ENCODE measurements at regions not wholly inside any gene's neighbourhood (a gene's known extent, or its start where the extent isn't known, plus 50 kb on each side); places are given as distances from the start of the nearest gene placed in this dataset.

- TF ChIP-seq RCOR1 (conservative IDR thresholded peaks at IDR 0.05; ENCODE audit: low read depth, low read length), result no peak
- no peak for TF ChIP-seq POLR2A (IDR thresholded peaks at IDR 0.05; ENCODE audit: low read depth, low read length)
- TF ChIP-seq CTCF (IDR thresholded peaks at IDR 0.05 in 2 of 3, conservative IDR thresholded peaks at IDR 0.05 in 1 of 3; ENCODE audit: control insufficient read depth in 2 of 3, extremely low read depth in 1 of 3, insufficient read depth in 1 of 3, low read depth in 3 of 3, low read length in 3 of 3), result no peak
- TF ChIP-seq MTA2 (IDR thresholded peaks at IDR 0.05; ENCODE audit: low read depth), result no peak
- TF ChIP-seq EGR1 (IDR thresholded peaks at IDR 0.05; ENCODE audit: borderline replicate concordance in 1 of 2, low read depth in 2 of 2, low read length in 2 of 2), result no peak
- no peak for TF ChIP-seq RAD21 (IDR thresholded peaks at IDR 0.05; ENCODE audit: insufficient read depth, low read depth, low read length)
- no peak for TF ChIP-seq CUX1 (IDR thresholded peaks at IDR 0.05; ENCODE audit: insufficient replicate concordance, low read depth, low read length)
- no peak for TF ChIP-seq REST (IDR thresholded peaks at IDR 0.05; ENCODE audit: low read depth, low read length)
- TF ChIP-seq CREM (IDR thresholded peaks at IDR 0.05; ENCODE audit: low read depth), result no peak
- TF ChIP-seq SMC3 (IDR thresholded peaks at IDR 0.05; ENCODE audit: borderline replicate concordance, low read length), result no peak
- no peak for TF ChIP-seq SUZ12 (IDR thresholded peaks at IDR 0.05; ENCODE audit: unreplicated experiment)
Measured at GRCh38 chr5:117286813-117287212, 712.2 kb upstream of the SEMA6A start.

Measured in GM12878 (cell line).